B cell (primary cell): ENCODE measurements at regions not wholly inside any gene's neighbourhood (a gene's known extent, or its start where the extent isn't known, plus 50 kb on each side); places are given as distances from the start of the nearest gene placed in this dataset.

Source experiments
- ATAC-seq: fragments of 200-7000 bp; cut with Tn5 transposase; one replicate; pipeline ENCODE4 v1.10.0; 2021; ENCODE audit warnings: low read depth, mild to moderate bottlenecking, moderate number of reproducible peaks, moderate library complexity
- CTCF ChIA-PET: fragments of 350-600 bp; sonication (Branson Sonifier 250); formaldehyde crosslinking; loops from one replicate; lab custom pipeline; 2021; ENCODE audit warnings: antibody characterized with exemption, inconsistent platforms; lab: Charles Lee
- POLR2A ChIA-PET: fragments of 350-600 bp; sonication (Branson Sonifier 250); formaldehyde crosslinking; loops from one replicate; lab custom pipeline; 2021; ENCODE audit warnings: antibody characterized with exemption; lab: Charles Lee
- DNase-seq: peaks from one replicate; pipeline ENCODE4 v3.0.0; 2013
- H2AFZ ChIP-seq: 2 replicates; pipeline ENCODE4 v1.6.1; 2012; ENCODE audit warnings: mild to moderate bottlenecking, low read depth, low read length; ENCODE audit not compliant: insufficient read depth, poor library complexity, severe bottlenecking
- H3K27ac ChIP-seq, 2 donors: 1 replicate in 1 of 2; 2 replicates in 1 of 2; pipeline ENCODE4 v1.5.1; 2012 to 2013; ENCODE audit warnings: low read length in 2 of 2, mild to moderate bottlenecking in 2 of 2, moderate library complexity in 1 of 2
- H3K27me3 ChIP-seq, 4 experiments: fragments of 200-600 bp in 1 of 4; sonication (generic) in 1 of 4; replicated peaks in 1 of 4; 1 replicate in 2 of 4; 2 replicates in 2 of 4; pipeline versions ENCODE4 v1.6.1 to v1.7.0; 2013 to 2016; ENCODE audit warnings: low read length in 3 of 4, mild to moderate bottlenecking in 2 of 4, mixed read lengths in 1 of 4, moderate library complexity in 1 of 4; ENCODE audit not compliant: insufficient read depth in 4 of 4, control insufficient read depth in 3 of 4; ENCODE audit errors: control extremely low read depth in 1 of 4
- H3K36me3 ChIP-seq, 2 experiments: replicated peaks in 1 of 2; 1 replicate in 1 of 2; 2 replicates in 1 of 2; pipeline versions ENCODE4 v1.6.1 to v1.7.1; 2013; ENCODE audit warnings: low read length in 1 of 2; ENCODE audit not compliant: insufficient read depth in 2 of 2, control insufficient read depth in 1 of 2; ENCODE audit errors: control extremely low read depth in 1 of 2, extremely low read depth in 1 of 2
- H3K4me1 ChIP-seq, 2 donors: fragments of 200-600 bp in 1 of 2; sonication (generic) in 1 of 2; 1 replicate in 1 of 2; 2 replicates in 1 of 2; pipeline versions ENCODE4 v1.5.1 to v1.6.1; 2013 to 2017; ENCODE audit warnings: low read length in 2 of 2; ENCODE audit not compliant: control insufficient read depth in 2 of 2, insufficient read depth in 2 of 2
- H3K4me2 ChIP-seq: replicated peaks from 2 replicates; pipeline ENCODE3; 2012; ENCODE audit warnings: mild to moderate bottlenecking, low read depth, low read length; ENCODE audit not compliant: poor library complexity, severe bottlenecking
- H3K4me3 ChIP-seq, 5 experiments: fragments of 200-600 bp in 1 of 5; sonication (generic) in 1 of 5; 1 replicate in 3 of 5; 2 replicates in 2 of 5; pipeline versions ENCODE4 v1.5.1 to v1.7.0; 2011 to 2016; ENCODE audit warnings: low read length in 4 of 5, mild to moderate bottlenecking in 4 of 5, low read depth in 2 of 5, control low read depth in 1 of 5, moderate library complexity in 1 of 5; ENCODE audit not compliant: insufficient read depth in 1 of 5; ENCODE audit errors: control extremely low read depth in 1 of 5, extremely low read depth in 1 of 5
- H3K79me2 ChIP-seq: fragments of 200-600 bp; sonication (generic); one replicate; pipeline ENCODE4 v1.6.0; 2016; ENCODE audit warnings: low read length; ENCODE audit not compliant: control insufficient read depth, insufficient read depth
- H3K9ac ChIP-seq: fragments of 200-600 bp; sonication (generic); 2 replicates; pipeline ENCODE4 v1.6.1; 2017; ENCODE audit warnings: mild to moderate bottlenecking, low read length, moderate library complexity
- H3K9me3 ChIP-seq, 3 donors: one replicate each; pipeline versions ENCODE4 v1.6.1 to v1.7.1; 2013; ENCODE audit warnings: low read length in 2 of 3; ENCODE audit not compliant: control insufficient read depth in 2 of 3, insufficient read depth in 1 of 3; ENCODE audit errors: control extremely low read depth in 1 of 3
- H4K20me1 ChIP-seq: 2 replicates; pipeline ENCODE4 v1.6.0; 2012; ENCODE audit warnings: mild to moderate bottlenecking, low read length; ENCODE audit not compliant: insufficient read depth, control insufficient read depth, poor library complexity, severe bottlenecking
- H3K27ac Mint-ChIP-seq: one replicate; pipeline ENCODE4 v1.8.0; 2021; ENCODE audit warnings: mixed read lengths
- H3K27me3 Mint-ChIP-seq: one replicate; pipeline ENCODE4 v1.8.0; 2021; ENCODE audit warnings: mixed read lengths
- H3K4me1 Mint-ChIP-seq: one replicate; pipeline ENCODE4 v1.8.0; 2021; ENCODE audit warnings: mixed read lengths
- H3K4me3 Mint-ChIP-seq: one replicate; pipeline ENCODE4 v1.8.0; 2021; ENCODE audit warnings: mixed read lengths
- H3K9me3 Mint-ChIP-seq: one replicate; pipeline ENCODE4 v1.8.0; 2022; ENCODE audit warnings: mixed read lengths; ENCODE audit not compliant: insufficient read depth
- EZH2 ChIP-seq: IDR thresholded peaks from 2 replicates; pipeline ENCODE4 v1.6.1; 2012; ENCODE audit warnings: borderline replicate concordance, low read depth, mild to moderate bottlenecking, moderate library complexity, low read length; ENCODE audit not compliant: insufficient read depth, poor library complexity, severe bottlenecking
- WGBS: methylation state at CpG from one replicate; pipeline ENCODE4 v1.1.5; 2013; ENCODE audit warnings: missing lambda C conversion rate; ENCODE audit not compliant: insufficient coverage; 5-methylcytosine and 5-hydroxymethylcytosine counted together
- intact Hi-C: fragments of 100-400 bp; cut with micrococcal nuclease; formaldehyde crosslinking; loops from one replicate; pipeline ENCODE4 v1.10.0; 2022
- TF ChIP-seq, protein P1 (sequence below): fragments of 200-600 bp; IDR thresholded peaks from one replicate; pipeline ENCODE4 v1.8.0; 2022; ENCODE audit warnings: antibody characterized with exemption, mild to moderate bottlenecking

DNA sequence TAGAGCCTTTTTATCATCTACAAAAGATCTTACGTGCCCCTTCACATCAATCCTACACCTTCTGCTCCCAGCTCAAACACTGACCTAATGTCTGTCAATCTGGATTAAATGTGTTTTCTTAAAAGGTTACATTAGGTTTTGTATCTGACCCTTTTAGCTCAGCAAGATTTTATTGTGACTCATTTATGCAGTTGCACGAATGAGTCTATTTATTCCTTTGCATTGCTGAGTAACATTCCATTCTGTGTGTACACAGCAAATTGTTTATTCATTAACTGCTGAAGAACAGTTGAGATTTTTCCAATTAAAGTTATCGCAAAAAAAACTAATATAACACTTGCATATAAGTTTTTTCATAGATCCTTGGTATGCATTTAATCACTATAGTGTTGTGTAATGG is 253.9 kb upstream of the GPC6 start:
- Histone ChIP-seq H3K9me3 (peaks cover 0 to 14% (median 0%) of the 10 kb centered on the region in 3 donors), H3K27ac (no peak overlapping the region), H3K9ac (no peak overlapping the region), H3K4me1 (no peaks in the 10 kb centered on the region), H3K27me3 (no peaks in the 10 kb centered on the region), H4K20me1 (no peaks in the 10 kb centered on the region), H2AFZ (no peak overlapping the region), H3K4me3 (no peak overlapping the region), H3K36me3 (no peaks in the 10 kb centered on the region), H3K79me2 (no peaks in the 10 kb centered on the region), H3K4me2 (no peak overlapping the region)
- ChIA-PET CTCF (no interaction called here), POLR2A (no interaction called here)
- no CpG with 5 or more reads among the region's 3 CpGs for WGBS
- no peak for TF ChIP-seq EZH2
- TF ChIP-seq, protein P1, sequence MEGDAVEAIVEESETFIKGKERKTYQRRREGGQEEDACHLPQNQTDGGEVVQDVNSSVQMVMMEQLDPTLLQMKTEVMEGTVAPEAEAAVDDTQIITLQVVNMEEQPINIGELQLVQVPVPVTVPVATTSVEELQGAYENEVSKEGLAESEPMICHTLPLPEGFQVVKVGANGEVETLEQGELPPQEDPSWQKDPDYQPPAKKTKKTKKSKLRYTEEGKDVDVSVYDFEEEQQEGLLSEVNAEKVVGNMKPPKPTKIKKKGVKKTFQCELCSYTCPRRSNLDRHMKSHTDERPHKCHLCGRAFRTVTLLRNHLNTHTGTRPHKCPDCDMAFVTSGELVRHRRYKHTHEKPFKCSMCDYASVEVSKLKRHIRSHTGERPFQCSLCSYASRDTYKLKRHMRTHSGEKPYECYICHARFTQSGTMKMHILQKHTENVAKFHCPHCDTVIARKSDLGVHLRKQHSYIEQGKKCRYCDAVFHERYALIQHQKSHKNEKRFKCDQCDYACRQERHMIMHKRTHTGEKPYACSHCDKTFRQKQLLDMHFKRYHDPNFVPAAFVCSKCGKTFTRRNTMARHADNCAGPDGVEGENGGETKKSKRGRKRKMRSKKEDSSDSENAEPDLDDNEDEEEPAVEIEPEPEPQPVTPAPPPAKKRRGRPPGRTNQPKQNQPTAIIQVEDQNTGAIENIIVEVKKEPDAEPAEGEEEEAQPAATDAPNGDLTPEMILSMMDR, result no peak
- no peaks in the 10 kb centered on the region for H3K27me3 Mint-ChIP-seq
- no peak overlapping the region for H3K27ac Mint-ChIP-seq
- ATAC-seq (no peak), DNase-seq (no peak)
- no peaks in the 10 kb centered on the region for H3K4me1 Mint-ChIP-seq
- intact Hi-C loops, result no loop called here
- peaks cover 14% of the 10 kb centered on the region for H3K9me3 Mint-ChIP-seq
- H3K4me3 Mint-ChIP-seq, result no peak overlapping the region

DNA sequence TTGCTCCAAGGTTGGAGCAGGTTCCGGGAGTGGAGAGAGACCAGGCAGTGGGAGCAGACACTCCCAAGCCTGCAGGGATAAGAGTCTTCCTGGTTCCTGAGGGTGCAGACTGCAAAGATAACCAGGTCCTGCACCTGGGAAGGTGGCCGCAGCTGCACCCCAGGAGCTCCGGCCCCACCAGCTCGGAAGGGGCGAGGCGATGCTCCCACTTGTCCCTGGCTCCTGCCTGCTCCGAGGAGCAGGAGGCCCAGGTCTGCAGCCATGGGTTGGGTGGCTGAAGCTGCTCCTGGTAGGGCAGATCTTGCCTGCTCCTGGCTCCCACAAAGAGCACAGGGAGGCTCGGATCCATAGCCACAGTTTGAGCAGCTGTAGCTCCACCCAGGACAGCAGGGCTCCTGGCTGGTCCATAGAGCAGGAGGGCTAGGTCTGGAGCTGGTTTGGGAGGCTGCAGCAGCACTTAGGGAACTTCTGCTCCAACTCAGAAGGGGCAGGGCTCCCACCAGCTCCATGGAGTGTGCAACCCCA is 251.6 kb upstream of the GPC6 start:
- Mint-ChIP-seq H3K4me3 (no peak overlapping the region), H3K27me3 (no peaks in the 10 kb centered on the region), H3K4me1 (no peaks in the 10 kb centered on the region), H3K27ac (no peak overlapping the region), H3K9me3 (peaks cover 7% of the 10 kb centered on the region)
- Histone ChIP-seq H3K79me2 (no peaks in the 10 kb centered on the region), H3K9ac (no peak overlapping the region), H3K27me3 (no peaks in the 10 kb centered on the region), H3K4me2 (no peak overlapping the region), H3K4me1 (no peaks in the 10 kb centered on the region), H4K20me1 (no peaks in the 10 kb centered on the region), H3K9me3 (peaks cover 0 to 14% (median 0%) of the 10 kb centered on the region in 3 donors), H2AFZ (no peak overlapping the region), H3K36me3 (no peaks in the 10 kb centered on the region), H3K27ac (no peak overlapping the region), H3K4me3 (no peak overlapping the region)
- ATAC-seq (no peak), DNase-seq (no peak)
- ChIA-PET CTCF (no interaction called here), POLR2A (no interaction called here)
- 93% methylated on average over 8 of the region's 8 CpGs for WGBS
- intact Hi-C loops, result no loop called here
- TF ChIP-seq EZH2, result no peak
- TF ChIP-seq, protein P1, result no peak
